ENCODE measurements at regions not wholly inside any gene's neighbourhood (a gene's known extent, or its start where the extent isn't known, plus 50 kb on each side); places are given as distances from the start of the nearest gene placed in this dataset.

- H3K4me3 ChIP-seq (ENCODE audit: low read depth, low read length), result no peak overlapping the region
- no peak for DNase-seq (ENCODE audit: low read depth)
- in situ Hi-C loops (cut with HindIII; ENCODE audit: low sequenced_read_pairs), result no loop called here
- TF ChIP-seq CTCF (IDR thresholded peaks at IDR 0.05; ENCODE audit: low read depth, low read length, missing control alignments), result no peak
Observed at GRCh38 chr6:134819236-134819635, 130.7 kb downstream of the ALDH8A1 start.

DNA sequence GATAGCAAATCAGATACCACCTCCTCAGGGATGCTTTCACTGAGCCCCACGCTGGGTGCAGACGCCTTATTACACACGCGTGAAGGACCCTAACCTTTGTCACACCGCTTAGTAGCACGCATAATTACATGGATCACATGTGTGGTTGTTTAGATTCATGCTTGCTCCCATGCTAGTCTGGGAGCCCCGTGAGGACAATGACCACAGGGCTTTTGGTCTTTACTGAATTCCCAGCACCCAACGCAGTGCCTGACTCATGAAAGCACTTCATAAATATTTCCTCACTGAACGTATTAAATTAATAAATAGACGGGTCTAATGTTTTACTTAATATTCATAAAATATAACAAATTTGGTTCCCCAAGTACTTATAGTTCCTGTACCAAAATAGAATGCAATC lies 132.5 kb downstream of the ALDH8A1 start:
- in situ Hi-C loops (cut with HindIII; ENCODE audit: low sequenced_read_pairs), result no loop called here
- no peak for DNase-seq (ENCODE audit: low read depth)
- no peak overlapping the region for H3K4me3 ChIP-seq (ENCODE audit: low read depth, low read length)
- no peak for TF ChIP-seq CTCF (IDR thresholded peaks at IDR 0.05; ENCODE audit: low read depth, low read length, missing control alignments)

GRCh38 chr6:134816780-134817179 lies 133.1 kb downstream of the ALDH8A1 start:
- no peak for TF ChIP-seq CTCF (IDR thresholded peaks at IDR 0.05; ENCODE audit: low read depth, low read length, missing control alignments)
- H3K4me3 ChIP-seq (ENCODE audit: low read depth, low read length), result no peak overlapping the region
- DNase-seq (ENCODE audit: low read depth), result no peak
- in situ Hi-C loops (cut with HindIII; ENCODE audit: low sequenced_read_pairs), result no loop called here

GRCh38 chr6:134816300-134816699 lies 133.6 kb downstream of the ALDH8A1 start:
- H3K4me3 ChIP-seq (ENCODE audit: low read depth, low read length), result no peak overlapping the region
- TF ChIP-seq CTCF (IDR thresholded peaks at IDR 0.05; ENCODE audit: low read depth, low read length, missing control alignments), result no peak
- in situ Hi-C loops (cut with HindIII; ENCODE audit: low sequenced_read_pairs), result no loop called here
- no peak for DNase-seq (ENCODE audit: low read depth)

GRCh38 chr6:134814076-134814695 lies 135.7 kb downstream of the ALDH8A1 start:
- no peak for DNase-seq (ENCODE audit: low read depth)
- H3K4me3 ChIP-seq (ENCODE audit: low read depth, low read length), result no peak overlapping the region
- in situ Hi-C loops (cut with HindIII; ENCODE audit: low sequenced_read_pairs), result no loop called here
- TF ChIP-seq CTCF (IDR thresholded peaks at IDR 0.05; ENCODE audit: low read depth, low read length, missing control alignments), result no peak

DNA sequence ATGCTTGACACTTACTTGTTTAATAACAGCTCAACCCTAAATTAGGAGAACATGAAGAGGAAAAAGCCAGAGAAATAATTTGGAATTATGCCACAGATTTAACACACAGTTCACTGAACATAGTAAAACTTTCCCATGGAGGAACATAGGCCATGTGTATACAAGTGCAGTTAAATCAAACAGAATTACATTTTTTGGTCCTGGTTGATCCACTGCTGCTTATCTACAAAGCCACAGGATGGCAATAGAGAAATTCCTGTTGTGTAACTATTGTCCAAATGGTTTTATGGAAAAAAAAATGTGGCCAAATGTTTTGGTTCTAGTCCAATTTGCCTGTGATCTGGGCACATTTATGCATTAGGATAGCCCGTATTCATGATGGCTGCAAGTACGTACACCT lies 136.8 kb downstream of the ALDH8A1 start:
- no peak overlapping the region for H3K4me3 ChIP-seq (ENCODE audit: low read depth, low read length)
- no peak for DNase-seq (ENCODE audit: low read depth)
- in situ Hi-C loops (cut with HindIII; ENCODE audit: low sequenced_read_pairs), result no loop called here
- TF ChIP-seq CTCF (IDR thresholded peaks at IDR 0.05; ENCODE audit: low read depth, low read length, missing control alignments), result no peak
